D721Med (cell line): ENCODE measurements at regions not wholly inside any gene's neighbourhood (a gene's known extent, or its start where the extent isn't known, plus 50 kb on each side); places are given as distances from the start of the nearest gene placed in this dataset.

Experiments
- DNase-seq: peaks from one replicate; pipeline ENCODE4 v3.0.0; 2011; ENCODE audit warnings: low spot score; ENCODE audit not compliant: insufficient read length
- FAIRE-seq: peaks from 2 replicates; lab custom pipeline; 2011; peaks lifted over from hg19 to GRCh38; lab: Jason Lieb, UNC
- CTCF ChIP-seq: IDR thresholded peaks from 2 replicates; pipeline ENCODE4 v1.5.1; 2012; ENCODE audit warnings: mild to moderate bottlenecking, control low read depth; ENCODE audit not compliant: insufficient read depth; ENCODE audit errors: missing control alignments

- DNase-seq (no peak), FAIRE-seq (no peak)
- no peak for TF ChIP-seq CTCF
Observed at GRCh38 chr5:125341436-125341835, 595.0 kb upstream of the ZNF608 start.

GRCh38 chr5:125343015-125343414 lies 596.6 kb upstream of the ZNF608 start:
- FAIRE-seq (no peak), DNase-seq (no peak)
- no peak for TF ChIP-seq CTCF

DNA sequence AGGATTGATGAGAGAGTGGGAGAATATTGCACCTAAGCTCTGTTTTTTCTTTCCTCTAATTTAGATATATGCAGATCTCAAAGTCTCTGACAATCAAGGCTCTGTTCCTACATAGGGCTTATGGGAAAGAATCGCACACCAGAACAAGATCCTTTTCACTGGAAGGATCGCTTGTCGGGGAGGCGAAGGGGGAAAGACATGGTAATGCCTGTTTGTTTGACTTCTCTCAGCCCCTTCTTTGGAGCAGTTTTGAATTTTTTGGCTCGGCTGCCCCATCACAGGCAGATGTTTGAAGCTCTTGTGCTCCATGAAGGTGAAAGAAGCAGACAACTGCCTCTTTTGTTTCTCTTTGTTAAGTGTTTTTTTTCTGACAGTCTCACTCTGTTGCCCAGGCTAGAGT lies 599.9 kb upstream of the ZNF608 start:
- no peak for TF ChIP-seq CTCF
- no peak for FAIRE-seq
- no peak for DNase-seq

GRCh38 chr5:125348221-125348692 lies 601.8 kb upstream of the ZNF608 start:
- FAIRE-seq (no peak), DNase-seq (no peak)

DNA sequence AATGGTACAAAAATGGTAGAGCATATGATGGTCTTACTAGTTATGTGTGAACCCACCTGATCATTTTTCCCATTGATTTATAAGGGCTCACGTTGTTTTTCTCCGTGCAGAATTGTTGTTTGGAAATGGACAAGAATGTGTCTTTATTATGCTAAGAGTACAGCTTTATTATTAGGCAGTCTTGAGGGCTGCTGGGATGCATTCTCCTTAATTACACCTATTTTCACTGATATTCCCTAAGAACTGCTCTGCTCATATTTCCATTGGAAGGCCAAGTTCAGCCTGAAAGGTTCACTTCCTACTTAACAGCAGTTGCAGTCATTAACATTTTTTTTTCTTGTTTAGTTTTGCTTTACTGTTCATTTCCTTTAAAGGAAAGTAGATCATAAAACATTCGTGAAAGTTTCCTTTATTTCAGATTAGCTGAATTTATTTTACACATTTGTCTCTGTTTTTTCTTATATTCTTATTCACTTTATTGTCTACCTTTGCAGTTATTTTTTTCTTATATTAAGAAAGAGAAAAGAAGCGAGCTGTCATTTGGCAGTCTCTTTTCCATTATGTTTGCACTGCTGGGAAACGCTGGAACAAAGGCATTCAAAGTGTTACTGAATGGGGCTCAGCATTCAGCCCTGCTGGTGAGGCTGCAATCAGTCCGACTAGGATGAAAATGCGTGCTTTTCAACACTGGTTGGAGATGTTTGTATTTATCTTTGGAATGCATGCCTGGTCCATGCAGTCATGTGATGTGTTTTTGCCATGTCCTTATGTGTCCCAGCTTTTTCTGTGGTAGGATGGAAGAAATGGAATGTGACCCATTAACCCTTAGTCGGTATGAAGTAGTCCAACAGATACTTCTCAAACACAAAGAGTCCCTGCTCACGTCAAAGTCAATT lies 602.7 kb upstream of the ZNF608 start:
- FAIRE-seq, result no peak
- TF ChIP-seq CTCF, result no peak
- DNase-seq, result no peak

More at GRCh38 chr5:125348221-125348692, 601.8 kb upstream of the ZNF608 start:
- no peak for TF ChIP-seq CTCF

DNA sequence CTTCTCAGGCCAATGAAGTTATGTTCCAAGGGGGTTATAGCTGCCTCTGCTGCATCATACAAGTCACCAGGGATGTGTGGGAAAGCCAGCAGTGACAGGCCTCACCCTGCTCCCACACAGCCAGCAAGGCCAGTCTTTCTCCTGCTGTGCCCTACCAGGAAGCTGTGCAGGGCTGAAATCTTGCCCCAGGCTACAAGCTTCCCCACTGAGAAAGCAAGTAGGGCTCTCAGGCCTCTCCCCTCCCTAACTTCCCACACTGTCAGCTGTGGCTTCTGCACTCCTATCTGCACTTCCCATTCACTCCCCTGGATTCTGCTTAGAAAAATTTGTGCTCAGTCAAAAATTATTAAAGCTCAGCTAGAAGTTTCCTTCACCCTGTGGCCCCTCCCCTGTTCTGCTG lies 611.2 kb upstream of the ZNF608 start:
- FAIRE-seq (no peak), DNase-seq (no peak)
- TF ChIP-seq CTCF, result no peak

- FAIRE-seq (no peak), DNase-seq (no peak)
- TF ChIP-seq CTCF, result no peak
Observed at GRCh38 chr5:125365747-125366146, 619.3 kb upstream of the ZNF608 start.
